Upper lobe of right lung (tissue), 1 donor: ENCODE measurements at regions not wholly inside any gene's neighbourhood (a gene's known extent, or its start where the extent isn't known, plus 50 kb on each side); places are given as distances from the start of the nearest gene placed in this dataset.
"Not testable (repeated sequence)": the region's sequence is repeated elsewhere in the genome, so short reads cannot be mapped to it uniquely, and the experiment has no call there.

Experiments used
- ATAC-seq: fragments of 200-7000 bp; cut with Tn5 transposase; one replicate; pipeline ENCODE4 v1.9.1; 2020; ENCODE audit warnings: mild to moderate bottlenecking, moderate library complexity
- DNase-seq: peaks from one replicate; pipeline ENCODE4 v3.0.0-alpha.2; 2020
- H3K27ac ChIP-seq: fragments of 200-600 bp; one replicate; pipeline ENCODE4 v1.8.0; 2022
- H3K27me3 ChIP-seq: fragments of 200-600 bp; one replicate; pipeline ENCODE4 v1.8.0; 2022; ENCODE audit warnings: mild to moderate bottlenecking
- H3K36me3 ChIP-seq: fragments of 200-600 bp; one replicate; pipeline ENCODE4 v1.8.0; 2022
- H3K4me1 ChIP-seq: fragments of 200-600 bp; one replicate; pipeline ENCODE4 v1.8.0; 2022
- H3K4me3 ChIP-seq: fragments of 200-600 bp; one replicate; pipeline ENCODE4 v1.8.0; 2022; ENCODE audit warnings: mild to moderate bottlenecking
- H3K9me3 ChIP-seq: fragments of 200-600 bp; one replicate; pipeline ENCODE4 v1.8.0; 2022
- CTCF ChIP-seq: fragments of 200-600 bp; IDR thresholded peaks from one replicate; pipeline ENCODE4 v1.8.0; 2022; ENCODE audit warnings: antibody characterized with exemption
- intact Hi-C: fragments of 100-400 bp; cut with DNase I; formaldehyde crosslinking; loops from one replicate; pipeline ENCODE4 v1.11.0; 2022
- donor health status: DM: no; HTN: yes; CAD: no; lungs with severe emphysema.

GRCh38 chr2:107719836-107720235 lies 106.9 kb upstream of the RGPD4 start:
- Histone ChIP-seq H3K9me3 (no peaks in the 10 kb centered on the region), H3K27ac (no peak overlapping the region)
- intact Hi-C loops = no loop called here

GRCh38 chr2:107721178-107721577 lies 105.5 kb upstream of the RGPD4 start:
- Histone ChIP-seq H3K4me3 (no peak overlapping the region), H3K36me3 (no peaks in the 10 kb centered on the region), H3K27me3 (no peaks in the 10 kb centered on the region), H3K4me1 (no peaks in the 10 kb centered on the region), H3K27ac (no peak overlapping the region), H3K9me3 (no peaks in the 10 kb centered on the region)
- ATAC-seq = no peak
- intact Hi-C loops = no loop called here
- DNase-seq = no peak
- TF ChIP-seq CTCF = no peak

More at GRCh38 chr2:107719836-107720235, 106.9 kb upstream of the RGPD4 start:
- DNase-seq (no peak), ATAC-seq (no peak)
- no peak overlapping the region for H3K4me3 ChIP-seq
- no peaks in the 10 kb centered on the region for H3K27me3 ChIP-seq
- H3K36me3 ChIP-seq = no peaks in the 10 kb centered on the region
- H3K4me1 ChIP-seq = no peaks in the 10 kb centered on the region
- TF ChIP-seq CTCF = no peak

GRCh38 chr2:107721586-107721985 lies 105.1 kb upstream of the RGPD4 start:
- no peaks in the 10 kb centered on the region for H3K4me1 ChIP-seq
- intact Hi-C loops = no loop called here
- ATAC-seq (no peak), DNase-seq (no peak)
- no peak overlapping the region for H3K4me3 ChIP-seq
- H3K27ac ChIP-seq = no peak overlapping the region
- no peaks in the 10 kb centered on the region for H3K36me3 ChIP-seq
- TF ChIP-seq CTCF = no peak
- H3K9me3 ChIP-seq = no peaks in the 10 kb centered on the region
- H3K27me3 ChIP-seq = no peaks in the 10 kb centered on the region

GRCh38 chr2:107725824-107726223 lies 100.9 kb upstream of the RGPD4 start:
- ATAC-seq, intact Hi-C loops, H3K4me1 ChIP-seq: not testable (repeated sequence)

GRCh38 chr2:107727318-107727717 lies 99.4 kb upstream of the RGPD4 start:
- intact Hi-C loops = no loop called here
- Histone ChIP-seq H3K4me1 (no peaks in the 10 kb centered on the region), H3K36me3 (no peaks in the 10 kb centered on the region), H3K4me3 (no peak overlapping the region), H3K27me3 (no peaks in the 10 kb centered on the region), H3K9me3 (no peaks in the 10 kb centered on the region), H3K27ac (no peak overlapping the region)
- no peak for DNase-seq
- no peak for ATAC-seq
- TF ChIP-seq CTCF = no peak

More at GRCh38 chr2:107725824-107726223, 100.9 kb upstream of the RGPD4 start:
- not testable (repeated sequence) for H3K4me3 ChIP-seq, H3K27me3 ChIP-seq, H3K27ac ChIP-seq, H3K9me3 ChIP-seq, H3K36me3 ChIP-seq, DNase-seq

GRCh38 chr2:107728586-107728985 lies 98.1 kb upstream of the RGPD4 start:
- DNase-seq = no peak

More at GRCh38 chr2:107728586-107728985, 98.1 kb upstream of the RGPD4 start:
- H3K27me3 ChIP-seq = no peaks in the 10 kb centered on the region
- no peaks in the 10 kb centered on the region for H3K4me1 ChIP-seq
- no peaks in the 10 kb centered on the region for H3K36me3 ChIP-seq
- H3K27ac ChIP-seq = no peak overlapping the region
- intact Hi-C loops = no loop called here
- H3K9me3 ChIP-seq = no peaks in the 10 kb centered on the region
- TF ChIP-seq CTCF = no peak
- no peak overlapping the region for H3K4me3 ChIP-seq
- no peak for ATAC-seq
